ENCODE measurements at regions not wholly inside any gene's neighbourhood (a gene's known extent, or its start where the extent isn't known, plus 50 kb on each side); places are given as distances from the start of the nearest gene placed in this dataset.

DNA sequence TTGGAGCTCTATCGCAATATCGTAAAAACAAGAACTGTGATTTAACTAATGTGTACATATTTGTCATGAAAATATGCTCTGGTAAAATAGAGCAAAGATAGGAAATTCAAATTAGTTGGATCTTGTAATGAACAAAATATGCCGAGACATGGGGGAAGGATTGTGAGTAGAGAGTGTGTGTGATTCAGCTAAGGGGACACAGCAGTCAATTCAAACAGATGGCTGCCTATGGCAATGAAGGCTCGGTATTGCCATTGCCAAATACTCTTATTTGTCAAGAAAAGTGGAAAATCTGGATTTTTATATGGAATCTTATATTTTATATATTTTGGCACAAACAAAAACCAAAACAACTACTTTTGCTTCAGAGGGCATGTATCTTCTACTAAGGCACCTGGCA is 227.3 kb upstream of the BCHE start:
- ATAC-seq = no peak
- Histone ChIP-seq H3K9ac (ENCODE audit: low read length) (no peak overlapping the region), H3K4me3 (ENCODE audit: low read length) (no peak overlapping the region), H4K20me1 (ENCODE audit: low read length) (no peaks in the 10 kb centered on the region), H2AFZ (ENCODE audit: low read length) (no peak overlapping the region), H3K9me2 (replicated peaks; ENCODE audit: low read length) (no peaks in the 10 kb centered on the region), H3K9me3 (ENCODE audit: low read length) (no peaks in the 10 kb centered on the region), H3K27ac (ENCODE audit: low read length) (no peak overlapping the region), H3K27me3 (ENCODE audit: low read length) (no peaks in the 10 kb centered on the region), H3K36me3 (ENCODE audit: low read depth, low read length) (no peaks in the 10 kb centered on the region), H3K79me2 (ENCODE audit: low read length) (no peaks in the 10 kb centered on the region), H3F3A (ENCODE audit: low read length, unreplicated experiment) (no peaks in the 10 kb centered on the region), H3K4me2 (ENCODE audit: low read length) (no peak overlapping the region), H3K4me1 (ENCODE audit: insufficient read depth, low read length) (no peaks in the 10 kb centered on the region)
- intact Hi-C loops (cut with micrococcal nuclease) = no loop called here
- TF ChIP-seq, protein P1, sequence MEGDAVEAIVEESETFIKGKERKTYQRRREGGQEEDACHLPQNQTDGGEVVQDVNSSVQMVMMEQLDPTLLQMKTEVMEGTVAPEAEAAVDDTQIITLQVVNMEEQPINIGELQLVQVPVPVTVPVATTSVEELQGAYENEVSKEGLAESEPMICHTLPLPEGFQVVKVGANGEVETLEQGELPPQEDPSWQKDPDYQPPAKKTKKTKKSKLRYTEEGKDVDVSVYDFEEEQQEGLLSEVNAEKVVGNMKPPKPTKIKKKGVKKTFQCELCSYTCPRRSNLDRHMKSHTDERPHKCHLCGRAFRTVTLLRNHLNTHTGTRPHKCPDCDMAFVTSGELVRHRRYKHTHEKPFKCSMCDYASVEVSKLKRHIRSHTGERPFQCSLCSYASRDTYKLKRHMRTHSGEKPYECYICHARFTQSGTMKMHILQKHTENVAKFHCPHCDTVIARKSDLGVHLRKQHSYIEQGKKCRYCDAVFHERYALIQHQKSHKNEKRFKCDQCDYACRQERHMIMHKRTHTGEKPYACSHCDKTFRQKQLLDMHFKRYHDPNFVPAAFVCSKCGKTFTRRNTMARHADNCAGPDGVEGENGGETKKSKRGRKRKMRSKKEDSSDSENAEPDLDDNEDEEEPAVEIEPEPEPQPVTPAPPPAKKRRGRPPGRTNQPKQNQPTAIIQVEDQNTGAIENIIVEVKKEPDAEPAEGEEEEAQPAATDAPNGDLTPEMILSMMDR (conservative IDR thresholded peaks at IDR 0.05; ENCODE audit: low read depth, low read length) = no peak
- TF ChIP-seq EZH2 (IDR thresholded peaks at IDR 0.05; ENCODE audit: low read length, unreplicated experiment) (no peak), EZH2phosphoT487 (IDR thresholded peaks at IDR 0.05; ENCODE audit: borderline replicate concordance, low read length) (no peak)
- no TSS peak for BruUV-seq (replicated peaks)
- ChIA-PET CTCF (no interaction called here), POLR2A (ENCODE audit: unreplicated experiment) (no interaction called here)
- no peak for DNase-seq

DNA sequence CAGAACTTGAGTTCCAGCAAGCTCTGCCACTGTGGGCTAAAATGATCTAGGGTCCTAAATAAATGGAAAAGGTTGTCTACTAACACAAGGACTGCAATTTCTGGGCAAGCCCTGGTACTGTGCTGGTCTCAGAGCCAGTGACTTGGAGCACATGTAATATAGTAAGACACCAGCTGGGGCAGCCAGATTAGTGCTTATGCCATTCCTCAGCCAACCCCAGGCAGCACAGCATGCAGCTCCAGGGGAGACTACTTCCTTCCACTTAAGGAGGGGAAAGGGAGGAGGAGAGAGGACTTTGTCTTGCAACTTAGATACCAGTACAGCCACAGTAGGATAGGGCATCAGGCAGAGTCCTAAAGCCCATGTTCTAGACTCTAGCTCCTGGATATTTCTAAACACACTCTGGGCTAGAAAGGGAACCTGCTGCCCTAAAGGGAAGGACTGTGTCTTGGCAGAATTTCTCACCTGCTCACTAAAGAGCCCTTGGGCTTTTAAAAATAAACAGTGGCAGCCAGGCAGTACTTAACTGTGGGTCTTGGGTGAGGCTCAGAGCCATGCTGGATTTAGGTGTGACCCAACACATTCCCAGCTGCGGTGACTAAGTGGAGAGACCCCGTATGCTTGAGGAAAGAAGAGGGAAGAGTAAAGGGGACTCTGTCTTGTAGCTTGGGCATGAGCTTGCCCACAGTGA is 223.7 kb upstream of the BCHE start:
- no peaks in the 10 kb centered on the region for H3K9me3 ChIP-seq (ENCODE audit: low read length)
- no peak overlapping the region for H3K4me3 ChIP-seq (ENCODE audit: low read length)
- H3K36me3 ChIP-seq (ENCODE audit: low read depth, low read length) = no peaks in the 10 kb centered on the region
- H3K27ac ChIP-seq (ENCODE audit: low read length) = no peak overlapping the region
- no TSS peak for BruUV-seq (replicated peaks)
- H3F3A ChIP-seq (ENCODE audit: low read length, unreplicated experiment) = no peaks in the 10 kb centered on the region
- intact Hi-C loops (cut with micrococcal nuclease) = no loop called here
- CTCF ChIA-PET = no interaction called here
- H3K79me2 ChIP-seq (ENCODE audit: low read length) = no peaks in the 10 kb centered on the region
- H3K4me2 ChIP-seq (ENCODE audit: low read length) = no peak overlapping the region
- H3K4me1 ChIP-seq (ENCODE audit: insufficient read depth, low read length) = no peaks in the 10 kb centered on the region
- H2AFZ ChIP-seq (ENCODE audit: low read length) = no peak overlapping the region
- DNase-seq (no peak), ATAC-seq (0 out of 2 replicates have a peak, but pooled peaks have one; percentile 27)
- POLR2A ChIA-PET (ENCODE audit: unreplicated experiment) = no interaction called here
- H3K9ac ChIP-seq (ENCODE audit: low read length) = no peak overlapping the region
- no peaks in the 10 kb centered on the region for H4K20me1 ChIP-seq (ENCODE audit: low read length)
- H3K27me3 ChIP-seq (ENCODE audit: low read length) = no peaks in the 10 kb centered on the region
- no peak for TF ChIP-seq EZH2 (IDR thresholded peaks at IDR 0.05; ENCODE audit: low read length, unreplicated experiment)
- TF ChIP-seq, protein P1 (conservative IDR thresholded peaks at IDR 0.05; ENCODE audit: low read depth, low read length) = no peak
- no peak for TF ChIP-seq EZH2phosphoT487 (IDR thresholded peaks at IDR 0.05; ENCODE audit: borderline replicate concordance, low read length)
- H3K9me2 ChIP-seq (replicated peaks; ENCODE audit: low read length) = no peaks in the 10 kb centered on the region

DNA sequence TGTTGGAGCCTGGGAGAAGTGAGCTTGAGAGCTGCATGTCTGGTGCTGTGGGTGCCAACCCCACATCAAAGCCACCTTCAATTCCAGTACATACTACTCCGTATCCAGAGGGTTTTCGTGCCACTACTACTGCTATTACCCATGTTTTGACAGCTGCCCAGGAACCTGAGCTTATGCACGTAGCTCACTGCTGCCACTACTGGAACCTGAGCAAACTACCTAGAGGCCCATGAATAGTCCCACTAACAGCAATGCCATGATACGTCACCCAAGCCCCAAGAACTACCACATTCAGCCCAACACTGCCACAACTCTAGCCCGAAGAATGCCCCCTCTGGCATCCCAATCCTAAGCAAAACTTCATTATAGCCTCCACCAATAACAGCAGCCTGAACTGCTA is 215.2 kb upstream of the BCHE start:
- no peaks in the 10 kb centered on the region for H3K9me3 ChIP-seq (ENCODE audit: low read length)
- peak; percentile 20; the same call in 1 of the 2 replicates for ATAC-seq
- no peaks in the 10 kb centered on the region for H3K27me3 ChIP-seq (ENCODE audit: low read length)
- H3K4me1 ChIP-seq (ENCODE audit: insufficient read depth, low read length) = no peaks in the 10 kb centered on the region
- intact Hi-C loops (cut with micrococcal nuclease) = no loop called here
- H3K9ac ChIP-seq (ENCODE audit: low read length) = no peak overlapping the region
- no peaks in the 10 kb centered on the region for H3K36me3 ChIP-seq (ENCODE audit: low read depth, low read length)
- H3K79me2 ChIP-seq (ENCODE audit: low read length) = no peaks in the 10 kb centered on the region
- CTCF ChIA-PET = interaction anchor here (0.5 kb wide), 1 partner anchor 1136 kb away, joined by 3 read pairs; no protein-coding TSS in a partner anchor
- H3K4me3 ChIP-seq (ENCODE audit: low read length) = no peak overlapping the region
- TF ChIP-seq, protein P1 (conservative IDR thresholded peaks at IDR 0.05; ENCODE audit: low read depth, low read length) = peak; percentile 45
- no peak for TF ChIP-seq EZH2phosphoT487 (IDR thresholded peaks at IDR 0.05; ENCODE audit: borderline replicate concordance, low read length)
- no peak for TF ChIP-seq EZH2 (IDR thresholded peaks at IDR 0.05; ENCODE audit: low read length, unreplicated experiment)
- peak; percentile 17 for DNase-seq
- no peak overlapping the region for H2AFZ ChIP-seq (ENCODE audit: low read length)
- no peak overlapping the region for H3K4me2 ChIP-seq (ENCODE audit: low read length)
- POLR2A ChIA-PET (ENCODE audit: unreplicated experiment) = no interaction called here
- no peak overlapping the region for H3K27ac ChIP-seq (ENCODE audit: low read length)
- BruUV-seq (replicated peaks) = no TSS peak
- H4K20me1 ChIP-seq (ENCODE audit: low read length) = no peaks in the 10 kb centered on the region
- no peaks in the 10 kb centered on the region for H3F3A ChIP-seq (ENCODE audit: low read length, unreplicated experiment)
- H3K9me2 ChIP-seq (replicated peaks; ENCODE audit: low read length) = no peaks in the 10 kb centered on the region
